ENCODE measurements at regions not wholly inside any gene's neighbourhood (a gene's known extent, or its start where the extent isn't known, plus 50 kb on each side); places are given as distances from the start of the nearest gene placed in this dataset.

DNA sequence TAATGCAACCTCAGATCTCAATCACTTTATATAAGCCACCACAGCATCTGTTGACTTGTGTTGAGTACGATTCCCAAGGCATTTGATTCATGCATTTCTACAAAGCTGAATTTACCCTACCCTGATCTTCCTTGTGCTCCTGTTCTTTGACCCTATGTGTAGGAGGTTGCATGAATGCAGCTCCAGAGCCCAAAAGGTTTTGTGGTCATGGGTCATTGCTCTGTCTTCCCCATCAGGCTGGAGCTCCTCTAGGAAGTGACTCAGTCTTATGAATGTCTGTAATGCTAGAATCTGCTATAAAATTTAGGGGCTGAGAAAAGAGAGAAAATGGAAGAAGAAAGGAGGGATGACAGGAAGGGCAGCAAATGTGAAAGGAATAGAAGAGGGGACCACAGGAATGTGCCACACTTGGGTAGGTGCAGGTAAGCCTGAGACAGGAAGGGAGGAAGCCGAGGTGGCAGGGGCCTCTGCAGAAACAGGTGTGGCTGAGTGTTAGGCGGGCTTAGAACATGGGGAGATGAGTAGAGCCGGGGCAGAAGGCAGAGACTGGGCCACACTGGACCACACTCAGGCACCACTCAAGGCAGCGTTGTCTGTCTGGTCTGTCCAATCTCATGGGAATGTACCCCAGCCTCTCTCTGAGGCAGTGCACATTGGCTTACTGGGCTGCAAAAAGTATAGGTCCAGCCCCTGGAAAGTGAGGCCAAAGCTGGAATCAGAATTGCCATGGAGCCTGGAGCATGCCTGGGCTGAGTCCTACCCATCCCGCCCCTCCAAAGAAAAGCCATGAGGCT, 334.1 kb downstream of the BCL11B start:
- no peak for TF ChIP-seq SUZ12 (IDR thresholded peaks at IDR 0.05; ENCODE audit: extremely low read depth, insufficient read depth, insufficient read length)
- TF ChIP-seq YY1 (IDR thresholded peaks at IDR 0.05; ENCODE audit: insufficient read depth, insufficient read length), result no peak
- TF ChIP-seq ZNF274 (IDR thresholded peaks at IDR 0.05; ENCODE audit: low read depth, low read length), result no peak

DNA sequence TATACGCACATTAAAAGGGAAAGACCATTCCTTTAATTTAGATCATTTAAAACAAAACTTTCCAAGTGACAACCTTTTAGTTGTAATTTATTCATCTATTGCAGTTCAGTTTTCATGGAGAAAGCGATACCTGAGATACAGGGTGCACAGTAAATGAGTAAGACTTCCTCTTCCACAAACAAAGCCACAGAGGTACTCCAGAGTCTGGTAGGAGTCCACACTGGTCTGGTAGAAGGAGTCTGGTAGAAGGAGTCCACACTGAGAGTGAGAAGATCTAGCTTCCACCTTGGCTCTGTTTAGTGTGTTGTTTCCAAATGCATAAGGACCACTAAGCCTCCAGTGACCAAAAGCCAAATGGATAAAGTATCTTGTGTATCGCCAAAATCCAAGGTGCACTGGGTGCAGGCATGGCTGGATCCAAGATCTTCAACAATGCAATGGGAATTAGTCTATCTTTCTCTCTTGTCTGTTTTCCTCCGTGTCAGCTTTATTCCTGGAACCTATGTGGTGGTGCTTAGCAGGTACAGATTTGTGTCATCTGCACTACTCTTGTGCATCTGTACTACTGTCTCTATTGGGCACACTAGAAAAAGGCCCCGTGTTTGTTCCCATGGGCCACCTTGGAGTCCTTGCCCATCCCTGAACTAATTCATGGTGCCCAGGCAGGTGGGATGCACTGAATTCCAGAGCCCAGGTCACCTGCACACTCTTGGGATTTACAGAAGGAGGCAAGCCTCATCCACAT, 331.1 kb downstream of the BCL11B start:
- Histone ChIP-seq H3K4me1 (ENCODE audit: insufficient read depth, insufficient read length) (no peaks in the 10 kb centered on the region), H3K27me3 (ENCODE audit: insufficient read depth, insufficient read length) (no peaks in the 10 kb centered on the region), H3K4me3 (ENCODE audit: insufficient read length, low read depth) (no peak overlapping the region), H3K9ac (ENCODE audit: insufficient read length, low read depth) (no peak overlapping the region), H3K36me3 (ENCODE audit: insufficient read depth, insufficient read length, low read length) (no peaks in the 10 kb centered on the region), H3K9me3 (ENCODE audit: insufficient read depth, low read length) (no peaks in the 10 kb centered on the region; the same call in 1 of the 2 replicates)
- no peak for DNase-seq (ENCODE audit: low read depth, low spot score)
- no peak for TF ChIP-seq SUZ12 (IDR thresholded peaks at IDR 0.05; ENCODE audit: extremely low read depth, insufficient read depth, insufficient read length)
- TF ChIP-seq YY1 (IDR thresholded peaks at IDR 0.05; ENCODE audit: insufficient read depth, insufficient read length), result no peak
- no peak for TF ChIP-seq ZNF274 (IDR thresholded peaks at IDR 0.05; ENCODE audit: low read depth, low read length)

More for the DNA sequence above, 334.1 kb downstream of the BCL11B start:
- no peaks in the 10 kb centered on the region; the same call in 1 of the 2 replicates for H3K9me3 ChIP-seq (ENCODE audit: insufficient read depth, low read length)
- DNase-seq (ENCODE audit: low read depth, low spot score), result no peak
- no peak overlapping the region for H3K4me3 ChIP-seq (ENCODE audit: insufficient read length, low read depth)
- no peaks in the 10 kb centered on the region for H3K36me3 ChIP-seq (ENCODE audit: insufficient read depth, insufficient read length, low read length)
- H3K27me3 ChIP-seq (ENCODE audit: insufficient read depth, insufficient read length), result no peaks in the 10 kb centered on the region
- no peak overlapping the region for H3K9ac ChIP-seq (ENCODE audit: insufficient read length, low read depth)
- H3K4me1 ChIP-seq (ENCODE audit: insufficient read depth, insufficient read length), result no peaks in the 10 kb centered on the region

DNA sequence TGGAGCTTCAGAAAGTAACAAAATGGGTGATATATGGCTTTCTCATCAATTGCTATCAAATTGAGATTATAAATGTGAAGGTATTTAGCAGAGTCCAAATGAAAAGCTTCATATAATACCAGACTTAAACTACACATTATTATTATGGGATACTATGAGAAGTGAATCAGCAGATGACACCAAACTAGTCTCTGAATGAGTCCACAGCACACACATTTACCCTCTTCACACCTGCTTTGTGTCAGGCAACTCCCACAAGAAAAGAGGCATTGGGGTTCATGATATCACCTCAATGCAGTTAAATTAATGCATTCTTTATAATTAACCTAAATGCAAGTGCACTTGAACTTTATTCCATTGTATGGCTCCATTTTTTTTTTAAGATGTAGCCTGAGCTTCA, 330.5 kb downstream of the BCL11B start:
- TF ChIP-seq ZNF274 (IDR thresholded peaks at IDR 0.05; ENCODE audit: low read depth, low read length) (no peak), SUZ12 (IDR thresholded peaks at IDR 0.05; ENCODE audit: extremely low read depth, insufficient read depth, insufficient read length) (no peak), YY1 (IDR thresholded peaks at IDR 0.05; ENCODE audit: insufficient read depth, insufficient read length) (no peak)
- no peaks in the 10 kb centered on the region for H3K36me3 ChIP-seq (ENCODE audit: insufficient read depth, insufficient read length, low read length)

DNA sequence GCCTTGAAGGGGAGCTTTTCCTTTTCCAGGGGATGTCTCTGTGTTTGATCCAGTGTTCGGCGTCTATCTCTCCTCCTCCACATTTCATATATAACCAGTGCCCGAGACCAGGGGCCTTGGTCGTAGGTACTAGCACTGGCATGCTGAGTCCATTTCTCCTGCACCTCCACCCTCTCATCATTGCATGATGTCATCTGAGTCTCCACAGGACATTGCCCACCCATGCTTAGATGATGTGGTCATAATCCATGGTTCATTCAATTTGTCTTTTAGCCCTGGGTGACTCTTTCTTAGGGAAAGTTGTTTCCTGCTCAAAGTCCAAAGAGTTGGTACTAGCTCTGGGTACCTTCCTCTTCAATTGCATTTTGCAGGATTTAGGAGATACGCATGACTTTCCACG, 328.1 kb downstream of the BCL11B start:
- no peak overlapping the region for H3K4me3 ChIP-seq (ENCODE audit: insufficient read length, low read depth)
- H3K9me3 ChIP-seq (ENCODE audit: insufficient read depth, low read length), result peaks cover 6% of the 10 kb centered on the region; the same call in 1 of the 2 replicates
- H3K36me3 ChIP-seq (ENCODE audit: insufficient read depth, insufficient read length, low read length), result no peaks in the 10 kb centered on the region
- DNase-seq (ENCODE audit: low read depth, low spot score), result no peak
- no peaks in the 10 kb centered on the region for H3K4me1 ChIP-seq (ENCODE audit: insufficient read depth, insufficient read length)
- H3K27me3 ChIP-seq (ENCODE audit: insufficient read depth, insufficient read length), result no peaks in the 10 kb centered on the region
- H3K9ac ChIP-seq (ENCODE audit: insufficient read length, low read depth), result no peak overlapping the region
- TF ChIP-seq ZNF274 (IDR thresholded peaks at IDR 0.05; ENCODE audit: low read depth, low read length) (no peak), SUZ12 (IDR thresholded peaks at IDR 0.05; ENCODE audit: extremely low read depth, insufficient read depth, insufficient read length) (no peak), YY1 (IDR thresholded peaks at IDR 0.05; ENCODE audit: insufficient read depth, insufficient read length) (no peak)

More for the DNA sequence above, 330.5 kb downstream of the BCL11B start:
- no peaks in the 10 kb centered on the region for H3K27me3 ChIP-seq (ENCODE audit: insufficient read depth, insufficient read length)
- H3K4me3 ChIP-seq (ENCODE audit: insufficient read length, low read depth), result no peak overlapping the region
- H3K9ac ChIP-seq (ENCODE audit: insufficient read length, low read depth), result no peak overlapping the region
- H3K4me1 ChIP-seq (ENCODE audit: insufficient read depth, insufficient read length), result no peaks in the 10 kb centered on the region
- DNase-seq (ENCODE audit: low read depth, low spot score), result no peak
- H3K9me3 ChIP-seq (ENCODE audit: insufficient read depth, low read length), result no peaks in the 10 kb centered on the region

DNA sequence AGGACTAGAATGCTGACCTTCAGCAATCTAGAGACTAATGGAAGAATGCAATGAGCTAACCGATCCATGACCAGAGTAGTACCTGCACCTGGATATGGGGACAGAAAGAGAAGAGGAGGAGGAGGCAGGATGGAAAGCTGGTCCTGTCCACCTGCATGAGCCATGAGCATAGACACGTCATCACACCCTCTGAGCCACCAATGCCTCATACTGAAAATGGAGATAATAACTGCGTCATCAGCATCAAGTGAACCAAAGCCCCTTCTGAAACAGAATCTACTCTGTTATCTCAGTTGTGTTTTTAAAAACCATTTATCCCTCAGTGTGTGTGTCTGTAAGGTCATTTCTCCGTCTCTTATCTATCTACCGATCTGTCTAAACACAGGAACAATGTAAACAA, 327.0 kb downstream of the BCL11B start:
- Histone ChIP-seq H3K27me3 (ENCODE audit: insufficient read depth, insufficient read length) (no peaks in the 10 kb centered on the region), H3K9ac (ENCODE audit: insufficient read length, low read depth) (no peak overlapping the region), H3K4me3 (ENCODE audit: insufficient read length, low read depth) (no peak overlapping the region), H3K36me3 (ENCODE audit: insufficient read depth, insufficient read length, low read length) (no peaks in the 10 kb centered on the region), H3K9me3 (ENCODE audit: insufficient read depth, low read length) (peaks cover 8% of the 10 kb centered on the region; the same call in 1 of the 2 replicates), H3K4me1 (ENCODE audit: insufficient read depth, insufficient read length) (peaks cover 4% of the 10 kb centered on the region)
- TF ChIP-seq ZNF274 (IDR thresholded peaks at IDR 0.05; ENCODE audit: low read depth, low read length) (no peak), YY1 (IDR thresholded peaks at IDR 0.05; ENCODE audit: insufficient read depth, insufficient read length) (no peak), SUZ12 (IDR thresholded peaks at IDR 0.05; ENCODE audit: extremely low read depth, insufficient read depth, insufficient read length) (no peak)
- no peak for DNase-seq (ENCODE audit: low read depth, low spot score)

DNA sequence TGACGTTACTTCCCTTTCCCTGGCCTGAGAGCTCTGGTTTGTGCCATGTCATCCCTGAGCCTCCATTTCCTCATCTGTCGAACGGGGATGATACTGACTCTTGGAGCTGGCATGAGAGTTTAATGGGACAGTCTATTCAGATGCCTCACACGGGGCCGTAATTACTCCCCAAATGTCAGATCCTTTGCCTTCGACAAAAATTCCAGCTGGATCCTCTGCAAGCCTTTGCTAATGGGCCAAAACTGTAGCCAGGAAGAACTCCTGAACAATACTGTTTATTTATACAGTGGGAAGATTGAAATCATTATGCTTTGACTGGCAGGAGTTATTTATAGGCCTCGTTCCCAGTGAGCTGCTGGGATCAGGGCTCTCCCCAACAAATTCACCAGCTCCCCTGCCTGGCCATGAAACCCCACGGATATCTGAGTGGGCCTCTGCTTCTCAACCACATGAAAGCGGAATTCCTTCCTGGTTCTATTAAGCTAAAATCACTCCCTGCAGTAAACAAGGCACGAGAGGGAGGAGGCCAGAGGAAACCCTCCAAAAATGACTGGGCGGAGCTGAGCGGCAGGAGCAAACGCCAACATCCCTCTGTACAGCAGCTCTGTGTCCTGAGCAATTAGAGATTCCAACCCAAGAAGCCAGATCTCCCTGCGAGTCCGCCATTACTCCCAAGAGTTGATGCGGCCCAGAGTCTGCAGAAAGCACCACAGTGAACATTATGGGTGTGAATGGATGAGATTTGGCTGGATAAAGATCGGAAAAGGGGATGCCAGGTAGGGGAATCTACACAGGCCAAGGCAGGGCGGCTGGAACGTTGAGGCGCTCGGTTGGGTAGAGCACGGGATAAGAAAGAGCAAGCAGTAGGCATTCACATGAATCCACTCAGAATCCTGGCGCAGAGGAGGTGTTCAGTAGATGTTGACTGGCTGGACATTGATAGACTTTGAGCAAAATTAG, 326.1 kb downstream of the BCL11B start:
- no peak for TF ChIP-seq SUZ12 (IDR thresholded peaks at IDR 0.05; ENCODE audit: extremely low read depth, insufficient read depth, insufficient read length)
- TF ChIP-seq YY1 (IDR thresholded peaks at IDR 0.05; ENCODE audit: insufficient read depth, insufficient read length), result no peak
- no peak for TF ChIP-seq ZNF274 (IDR thresholded peaks at IDR 0.05; ENCODE audit: low read depth, low read length)
- H3K27me3 ChIP-seq (ENCODE audit: insufficient read depth, insufficient read length), result no peaks in the 10 kb centered on the region

More for the DNA sequence above, 326.1 kb downstream of the BCL11B start:
- Histone ChIP-seq H3K9me3 (ENCODE audit: insufficient read depth, low read length) (peaks cover 8% of the 10 kb centered on the region; the same call in 1 of the 2 replicates), H3K4me3 (ENCODE audit: insufficient read length, low read depth) (no peak overlapping the region), H3K9ac (ENCODE audit: insufficient read length, low read depth) (no peak overlapping the region), H3K4me1 (ENCODE audit: insufficient read depth, insufficient read length) (peaks cover 4% of the 10 kb centered on the region), H3K36me3 (ENCODE audit: insufficient read depth, insufficient read length, low read length) (no peaks in the 10 kb centered on the region)
- no peak for DNase-seq (ENCODE audit: low read depth, low spot score)
